HL-60 (cell line): ENCODE measurements at regions not wholly inside any gene's neighbourhood (a gene's known extent, or its start where the extent isn't known, plus 50 kb on each side); places are given as distances from the start of the nearest gene placed in this dataset.

Source experiments
- POLR2AphosphoS5 ChIP-seq: IDR thresholded peaks from 2 replicates; pipeline ENCODE4 v1.6.1; 2012; ENCODE audit warnings: low read depth
- TF ChIP-seq, protein P1 (sequence below): IDR thresholded peaks from one replicate; pipeline ENCODE4 v1.5.1; 2011; ENCODE audit warnings: low read length, control low read depth, inconsistent platforms; ENCODE audit not compliant: insufficient read depth
- TF ChIP-seq, protein P2 (sequence below): IDR thresholded peaks from 2 replicates; pipeline ENCODE4 v1.6.1; 2012; ENCODE audit warnings: low read depth; ENCODE audit not compliant: insufficient replicate concordance

DNA sequence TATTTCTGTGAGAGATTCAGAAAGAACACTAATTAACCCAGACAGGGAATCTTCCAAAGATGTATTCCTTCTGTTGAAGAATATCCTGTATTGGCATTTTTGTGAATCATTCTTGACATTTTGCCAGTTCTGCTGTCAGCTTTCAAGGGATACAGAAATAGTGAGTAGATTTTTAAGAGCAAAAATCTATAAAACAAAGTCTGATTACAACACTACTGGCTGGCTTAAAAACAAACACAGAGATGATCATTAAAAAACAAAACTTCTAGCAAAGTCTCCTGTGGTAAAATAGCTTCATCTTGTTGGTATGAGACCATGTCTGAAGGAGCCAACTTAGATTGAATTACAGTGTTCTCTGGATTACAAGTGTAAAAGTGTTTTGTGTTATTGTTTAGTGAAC lies 866.3 kb upstream of the KLHL29 start:
- TF ChIP-seq, protein P1, sequence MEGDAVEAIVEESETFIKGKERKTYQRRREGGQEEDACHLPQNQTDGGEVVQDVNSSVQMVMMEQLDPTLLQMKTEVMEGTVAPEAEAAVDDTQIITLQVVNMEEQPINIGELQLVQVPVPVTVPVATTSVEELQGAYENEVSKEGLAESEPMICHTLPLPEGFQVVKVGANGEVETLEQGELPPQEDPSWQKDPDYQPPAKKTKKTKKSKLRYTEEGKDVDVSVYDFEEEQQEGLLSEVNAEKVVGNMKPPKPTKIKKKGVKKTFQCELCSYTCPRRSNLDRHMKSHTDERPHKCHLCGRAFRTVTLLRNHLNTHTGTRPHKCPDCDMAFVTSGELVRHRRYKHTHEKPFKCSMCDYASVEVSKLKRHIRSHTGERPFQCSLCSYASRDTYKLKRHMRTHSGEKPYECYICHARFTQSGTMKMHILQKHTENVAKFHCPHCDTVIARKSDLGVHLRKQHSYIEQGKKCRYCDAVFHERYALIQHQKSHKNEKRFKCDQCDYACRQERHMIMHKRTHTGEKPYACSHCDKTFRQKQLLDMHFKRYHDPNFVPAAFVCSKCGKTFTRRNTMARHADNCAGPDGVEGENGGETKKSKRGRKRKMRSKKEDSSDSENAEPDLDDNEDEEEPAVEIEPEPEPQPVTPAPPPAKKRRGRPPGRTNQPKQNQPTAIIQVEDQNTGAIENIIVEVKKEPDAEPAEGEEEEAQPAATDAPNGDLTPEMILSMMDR = no peak
- TF ChIP-seq, protein P2, sequence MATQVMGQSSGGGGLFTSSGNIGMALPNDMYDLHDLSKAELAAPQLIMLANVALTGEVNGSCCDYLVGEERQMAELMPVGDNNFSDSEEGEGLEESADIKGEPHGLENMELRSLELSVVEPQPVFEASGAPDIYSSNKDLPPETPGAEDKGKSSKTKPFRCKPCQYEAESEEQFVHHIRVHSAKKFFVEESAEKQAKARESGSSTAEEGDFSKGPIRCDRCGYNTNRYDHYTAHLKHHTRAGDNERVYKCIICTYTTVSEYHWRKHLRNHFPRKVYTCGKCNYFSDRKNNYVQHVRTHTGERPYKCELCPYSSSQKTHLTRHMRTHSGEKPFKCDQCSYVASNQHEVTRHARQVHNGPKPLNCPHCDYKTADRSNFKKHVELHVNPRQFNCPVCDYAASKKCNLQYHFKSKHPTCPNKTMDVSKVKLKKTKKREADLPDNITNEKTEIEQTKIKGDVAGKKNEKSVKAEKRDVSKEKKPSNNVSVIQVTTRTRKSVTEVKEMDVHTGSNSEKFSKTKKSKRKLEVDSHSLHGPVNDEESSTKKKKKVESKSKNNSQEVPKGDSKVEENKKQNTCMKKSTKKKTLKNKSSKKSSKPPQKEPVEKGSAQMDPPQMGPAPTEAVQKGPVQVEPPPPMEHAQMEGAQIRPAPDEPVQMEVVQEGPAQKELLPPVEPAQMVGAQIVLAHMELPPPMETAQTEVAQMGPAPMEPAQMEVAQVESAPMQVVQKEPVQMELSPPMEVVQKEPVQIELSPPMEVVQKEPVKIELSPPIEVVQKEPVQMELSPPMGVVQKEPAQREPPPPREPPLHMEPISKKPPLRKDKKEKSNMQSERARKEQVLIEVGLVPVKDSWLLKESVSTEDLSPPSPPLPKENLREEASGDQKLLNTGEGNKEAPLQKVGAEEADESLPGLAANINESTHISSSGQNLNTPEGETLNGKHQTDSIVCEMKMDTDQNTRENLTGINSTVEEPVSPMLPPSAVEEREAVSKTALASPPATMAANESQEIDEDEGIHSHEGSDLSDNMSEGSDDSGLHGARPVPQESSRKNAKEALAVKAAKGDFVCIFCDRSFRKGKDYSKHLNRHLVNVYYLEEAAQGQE = no peak
- no peak for TF ChIP-seq POLR2AphosphoS5
